ENCODE measurements at regions not wholly inside any gene's neighbourhood (a gene's known extent, or its start where the extent isn't known, plus 50 kb on each side); places are given as distances from the start of the nearest gene placed in this dataset.

DNA sequence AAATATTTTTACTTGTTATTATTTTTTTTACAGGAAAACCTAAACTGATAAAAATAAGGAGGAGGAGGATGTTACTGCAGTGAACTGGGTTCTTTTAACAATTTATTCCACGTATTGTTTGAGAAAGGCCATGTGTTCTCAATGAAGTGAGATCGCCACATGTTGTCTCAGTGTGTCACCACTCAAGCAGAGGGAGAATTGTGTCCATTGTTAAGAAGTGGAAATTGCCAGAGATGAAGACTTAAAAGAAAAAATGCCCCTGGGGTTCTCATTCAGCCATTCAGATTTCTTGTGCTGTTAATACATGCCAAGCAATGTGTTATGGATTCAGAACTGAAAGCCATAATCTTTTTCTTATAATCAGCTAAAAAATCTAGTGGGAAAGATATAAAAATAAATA, 297.1 kb downstream of the NSUN3 start:
- H2BK20ac ChIP-seq (ENCODE audit: low read length), result no peak overlapping the region
- H3K23ac ChIP-seq (ENCODE audit: insufficient read length), result no peak overlapping the region
- no peak overlapping the region for H2BK120ac ChIP-seq (replicated peaks; ENCODE audit: low read depth, low read length)
- no peak overlapping the region for H4K5ac ChIP-seq (ENCODE audit: insufficient read length, low read depth, low read length)
- H3K27ac ChIP-seq (ENCODE audit: low read depth, low read length), result no peak overlapping the region
- no peak overlapping the region for H4K8ac ChIP-seq (ENCODE audit: extremely low read depth, insufficient read depth, low read length)
- H3K27me3 ChIP-seq (replicated peaks in 1 of 4; ENCODE audit: control insufficient read depth in 3 of 4, extremely low read depth in 1 of 4, insufficient read depth in 3 of 4, low read length in 3 of 4), result no peaks in the 10 kb centered on the region
- no peak overlapping the region for H2BK15ac ChIP-seq (ENCODE audit: low read length)
- ChIA-PET POLR2A (ENCODE audit: partially characterized antibody) (no interaction called here), CTCF (ENCODE audit: partially characterized antibody) (no interaction called here)
- H2BK5ac ChIP-seq (ENCODE audit: low read depth, low read length), result no peak overlapping the region
- H3K79me1 ChIP-seq (ENCODE audit: low read depth, low read length), result no peaks in the 10 kb centered on the region
- H2AK5ac ChIP-seq (ENCODE audit: low read depth, low read length), result no peak overlapping the region
- no peak overlapping the region for H3K4ac ChIP-seq (replicated peaks; ENCODE audit: insufficient read length, low read depth, low read length)
- TF ChIP-seq CHD1 (IDR thresholded peaks at IDR 0.05; ENCODE audit: low read depth, low read length) (no peak), GTF2F1 (IDR thresholded peaks at IDR 0.05; ENCODE audit: borderline replicate concordance, low read depth, low read length) (no peak), RBBP5 (IDR thresholded peaks at IDR 0.05; ENCODE audit: borderline replicate concordance, low read depth, low read length) (no peak)
- no peak overlapping the region for H2AFZ ChIP-seq (ENCODE audit: low read length)
- H3K36me3 ChIP-seq (ENCODE audit: control insufficient read depth in 2 of 4, insufficient read depth in 4 of 4, low read length in 3 of 4), result no peaks in the 10 kb centered on the region
- H3K9me3 ChIP-seq (ENCODE audit: insufficient read depth in 2 of 2, low read depth in 1 of 2, low read length in 1 of 2), result no peaks in the 10 kb centered on the region
- no peaks in the 10 kb centered on the region for H3K23me2 ChIP-seq (ENCODE audit: low read depth, low read length)
- no peaks in the 10 kb centered on the region for H3K79me2 ChIP-seq (ENCODE audit: control insufficient read depth in 1 of 2, insufficient read depth in 2 of 2, low read length in 2 of 2)
- FAIRE-seq (no peak), DNase-seq (ENCODE audit: low read depth in 1 of 2, low spot score in 2 of 2) (no peak)
- no peak overlapping the region for H4K91ac ChIP-seq (replicated peaks; ENCODE audit: insufficient read length, low read length)
- no peak overlapping the region for H3K56ac ChIP-seq (replicated peaks; ENCODE audit: insufficient read length, low read depth, low read length)
- H3K18ac ChIP-seq (ENCODE audit: extremely low read depth, low read length), result no peak overlapping the region
- H3K4me1 ChIP-seq (replicated peaks in 1 of 4; ENCODE audit: control insufficient read depth in 3 of 4, insufficient read depth in 4 of 4, low read length in 3 of 4), result no peaks in the 10 kb centered on the region
- H3K4me3 ChIP-seq (ENCODE audit: extremely low read depth in 1 of 4, insufficient read depth in 2 of 4, low read depth in 3 of 4, low read length in 4 of 4), result no peak overlapping the region
- H3K9ac ChIP-seq (replicated peaks in 1 of 4; ENCODE audit: extremely low read depth in 1 of 4, low read depth in 3 of 4, low read length in 3 of 4), result no peak overlapping the region
- 89% methylated on average over 2 of the region's 2 CpGs; no CpG with 5 or more reads in 1 of the 2 experiments for WGBS, 2 experiments (ENCODE audit: extremely low coverage in 1 of 2, insufficient coverage in 1 of 2, insufficient read length in 1 of 2, insufficient replicate concordance in 2 of 2, low coverage in 1 of 2, low lambda C conversion rate in 2 of 2, missing lambda C conversion rate in 1 of 2)
- H3K4me2 ChIP-seq (ENCODE audit: insufficient read depth in 1 of 2, low read depth in 2 of 2, low read length in 2 of 2), result no peak overlapping the region
- no peak overlapping the region for H3K14ac ChIP-seq (ENCODE audit: insufficient read length)
- no peaks in the 10 kb centered on the region for H4K20me1 ChIP-seq (replicated peaks in 1 of 2; ENCODE audit: control insufficient read depth in 1 of 2, insufficient read depth in 2 of 2, low read length in 2 of 2)
- H2BK12ac ChIP-seq (ENCODE audit: low read depth, low read length), result no peak overlapping the region

Measured in H1 (cell line).